GM21825 (cell line): ENCODE measurements at regions not wholly inside any gene's neighbourhood (a gene's known extent, or its start where the extent isn't known, plus 50 kb on each side); places are given as distances from the start of the nearest gene placed in this dataset.

Source experiments
- ATAC-seq: cut with Tn5 transposase; IDR thresholded peaks from one replicate; pipeline ENCODE4 v1.9.1; 2021; ENCODE audit warnings: mild to moderate bottlenecking, moderate library complexity; ENCODE audit not compliant: unreplicated experiment

GRCh38 chr14:85276979-85277228 lies 253.0 kb upstream of the FLRT2 start:
- no peak for ATAC-seq

GRCh38 chr14:85279407-85279806 lies 250.5 kb upstream of the FLRT2 start:
- no peak for ATAC-seq

GRCh38 chr14:85280074-85280473 lies 249.9 kb upstream of the FLRT2 start:
- ATAC-seq = no peak

- ATAC-seq = no peak
These were observed 248.0 kb upstream of the FLRT2 start for GRCh38 chr14:85281921-85282320.

GRCh38 chr14:85288041-85288440 lies 241.9 kb upstream of the FLRT2 start:
- ATAC-seq = no peak

- ATAC-seq = no peak
These were observed 238.2 kb upstream of the FLRT2 start for GRCh38 chr14:85291731-85292130.

GRCh38 chr14:85293612-85294234 lies 236.2 kb upstream of the FLRT2 start:
- ATAC-seq = no peak

GRCh38 chr14:85295318-85295717 lies 234.6 kb upstream of the FLRT2 start:
- ATAC-seq = no peak

- no peak for ATAC-seq
These were observed 233.3 kb upstream of the FLRT2 start for GRCh38 chr14:85296456-85297210.

- ATAC-seq = no peak
These were observed 229.8 kb upstream of the FLRT2 start for GRCh38 chr14:85300107-85300506.

GRCh38 chr14:85301506-85301905 lies 228.4 kb upstream of the FLRT2 start:
- ATAC-seq = no peak

- no peak for ATAC-seq
These were observed 223.9 kb upstream of the FLRT2 start for GRCh38 chr14:85306024-85306423.

GRCh38 chr14:85308531-85309300 lies 221.2 kb upstream of the FLRT2 start:
- ATAC-seq = no peak

GRCh38 chr14:85310491-85311272 lies 219.3 kb upstream of the FLRT2 start:
- ATAC-seq = no peak

GRCh38 chr14:85313560-85314207 lies 216.3 kb upstream of the FLRT2 start:
- ATAC-seq = no peak

- no peak for ATAC-seq
These were observed 214.7 kb upstream of the FLRT2 start for GRCh38 chr14:85315290-85315689.

- ATAC-seq = no peak
These were observed 214.1 kb upstream of the FLRT2 start for GRCh38 chr14:85315733-85316290.

- no peak for ATAC-seq
These were observed 213.1 kb upstream of the FLRT2 start for GRCh38 chr14:85316701-85317410.

- no peak for ATAC-seq
These were observed 212.4 kb upstream of the FLRT2 start for GRCh38 chr14:85317491-85318021.

- ATAC-seq = no peak
These were observed 210.8 kb upstream of the FLRT2 start for GRCh38 chr14:85319101-85319500.
